OCI-LY3 (cell line): ENCODE measurements at regions not wholly inside any gene's neighbourhood (a gene's known extent, or its start where the extent isn't known, plus 50 kb on each side); places are given as distances from the start of the nearest gene placed in this dataset.

Experiments
- H2AFZ ChIP-seq: fragments of 200-600, 300-600 bp; shearing (Covaris generic); 2 replicates; pipeline ENCODE4 v1.6.0; 2014; ENCODE audit warnings: antibody characterized with exemption, low read depth, low read length
- H3K27ac ChIP-seq: fragments of 200-600, 300-600 bp; sonication (generic); 2 replicates; pipeline ENCODE4 v1.5.1; 2014; ENCODE audit warnings: mild to moderate bottlenecking, low read length, moderate library complexity, mixed read lengths
- H3K27me3 ChIP-seq: fragments of 200-600, 300-600 bp; sonication (generic); 2 replicates; pipeline ENCODE4 v1.6.1; 2014; ENCODE audit warnings: low read depth, low read length, mixed read lengths
- H3K36me3 ChIP-seq: fragments of 200-600, 300-600 bp; sonication (generic); replicated peaks from 2 replicates; pipeline ENCODE3; 2014; ENCODE audit warnings: low read depth, low read length, mixed read lengths
- H3K4me1 ChIP-seq: fragments of 300-600, 200-600 bp; sonication (generic); 2 replicates; pipeline ENCODE4 v1.6.1; 2014; ENCODE audit warnings: low read length, mixed read lengths
- H3K4me2 ChIP-seq: fragments of 200-600, 300-600 bp; sonication (generic); 2 replicates; pipeline ENCODE4 v1.6.1; 2014; ENCODE audit warnings: low read length, mixed read lengths
- H3K4me3 ChIP-seq: fragments of 300-600, 200-600 bp; sonication (generic); 2 replicates; pipeline ENCODE4 v1.5.1; 2014; ENCODE audit warnings: antibody characterized with exemption, mild to moderate bottlenecking, low read length, moderate library complexity
- H3K79me2 ChIP-seq: fragments of 300-600, 200-600 bp; shearing (Covaris generic); 2 replicates; pipeline ENCODE4 v1.6.1; 2014; ENCODE audit warnings: mild to moderate bottlenecking, low read length, mixed read lengths
- H3K9ac ChIP-seq: fragments of 300-600, 200-600 bp; shearing (Covaris generic); 2 replicates; pipeline ENCODE4 v1.6.0; 2014; ENCODE audit warnings: mild to moderate bottlenecking, low read length, moderate library complexity
- H3K9me3 ChIP-seq: fragments of 200-600, 300-600 bp; shearing (Covaris generic); 2 replicates; pipeline ENCODE4 v1.6.1; 2014; ENCODE audit warnings: low read length, mixed read lengths; ENCODE audit not compliant: insufficient read depth
- H4K20me1 ChIP-seq: fragments of 200-600, 300-600 bp; sonication (generic); 2 replicates; pipeline ENCODE4 v1.6.1; 2016; ENCODE audit warnings: low read length, mixed read lengths; ENCODE audit not compliant: insufficient read depth
- EZH2phosphoT487 ChIP-seq: fragments of 200-600 bp; shearing (Covaris generic); IDR thresholded peaks from 2 replicates; pipeline ENCODE4 v1.6.1; 2018; ENCODE audit warnings: antibody characterized with exemption, mixed run types, low read depth
- TF ChIP-seq, protein P1 (sequence below): fragments of 200-600, 300-600 bp; sonication (generic); IDR thresholded peaks from 2 replicates; pipeline ENCODE4 v1.5.1; 2014; ENCODE audit warnings: antibody characterized with exemption, low read length, low read depth

- no peaks in the 10 kb centered on the region for H4K20me1 ChIP-seq
- H3K27me3 ChIP-seq: no peaks in the 10 kb centered on the region
- TF ChIP-seq, protein P1, sequence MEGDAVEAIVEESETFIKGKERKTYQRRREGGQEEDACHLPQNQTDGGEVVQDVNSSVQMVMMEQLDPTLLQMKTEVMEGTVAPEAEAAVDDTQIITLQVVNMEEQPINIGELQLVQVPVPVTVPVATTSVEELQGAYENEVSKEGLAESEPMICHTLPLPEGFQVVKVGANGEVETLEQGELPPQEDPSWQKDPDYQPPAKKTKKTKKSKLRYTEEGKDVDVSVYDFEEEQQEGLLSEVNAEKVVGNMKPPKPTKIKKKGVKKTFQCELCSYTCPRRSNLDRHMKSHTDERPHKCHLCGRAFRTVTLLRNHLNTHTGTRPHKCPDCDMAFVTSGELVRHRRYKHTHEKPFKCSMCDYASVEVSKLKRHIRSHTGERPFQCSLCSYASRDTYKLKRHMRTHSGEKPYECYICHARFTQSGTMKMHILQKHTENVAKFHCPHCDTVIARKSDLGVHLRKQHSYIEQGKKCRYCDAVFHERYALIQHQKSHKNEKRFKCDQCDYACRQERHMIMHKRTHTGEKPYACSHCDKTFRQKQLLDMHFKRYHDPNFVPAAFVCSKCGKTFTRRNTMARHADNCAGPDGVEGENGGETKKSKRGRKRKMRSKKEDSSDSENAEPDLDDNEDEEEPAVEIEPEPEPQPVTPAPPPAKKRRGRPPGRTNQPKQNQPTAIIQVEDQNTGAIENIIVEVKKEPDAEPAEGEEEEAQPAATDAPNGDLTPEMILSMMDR: no peak
- no peak for TF ChIP-seq EZH2phosphoT487
- 0 out of 2 replicates have a peak overlapping the region, but pooled peaks have one; percentile 3 for H2AFZ ChIP-seq
- H3K4me3 ChIP-seq: no peak overlapping the region
- peak overlapping the region; percentile 32; the same call in 1 of the 2 replicates for H3K27ac ChIP-seq
- no peaks in the 10 kb centered on the region for H3K79me2 ChIP-seq
- peak overlapping the region; percentile 36 for H3K4me2 ChIP-seq
- H3K4me1 ChIP-seq: peaks cover 27% of the 10 kb centered on the region
- H3K9ac ChIP-seq: no peak overlapping the region
- H3K9me3 ChIP-seq: peaks cover 6% of the 10 kb centered on the region; the same call in 1 of the 2 replicates
- H3K36me3 ChIP-seq: peaks cover 8% of the 10 kb centered on the region
Measured at GRCh38 chr6:69489970-69490369, 306.8 kb downstream of the LMBRD1 start.

DNA sequence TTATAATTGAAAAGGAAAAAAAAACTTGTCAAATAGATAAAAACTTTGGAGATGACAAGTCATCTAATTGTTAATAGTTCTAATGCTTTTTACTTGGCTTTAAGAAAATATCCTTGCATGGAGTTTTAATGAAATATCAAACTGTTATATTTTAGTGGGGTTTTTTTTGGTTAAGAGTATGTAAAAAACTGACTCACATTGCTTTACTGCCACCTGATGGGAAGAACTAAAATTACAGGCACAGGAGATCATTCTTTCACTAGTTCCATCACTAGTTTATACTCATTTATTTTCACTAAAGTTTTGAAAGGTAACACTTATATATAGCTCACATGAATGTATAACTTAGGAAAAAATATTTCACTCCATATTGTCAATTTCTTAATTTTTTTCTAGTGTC lies 309.1 kb downstream of the LMBRD1 start:
- no peaks in the 10 kb centered on the region for H3K27me3 ChIP-seq
- TF ChIP-seq EZH2phosphoT487: no peak
- TF ChIP-seq, protein P1: peak; percentile 72
- no peaks in the 10 kb centered on the region for H3K9me3 ChIP-seq
- no peaks in the 10 kb centered on the region for H4K20me1 ChIP-seq
- no peak overlapping the region for H3K4me3 ChIP-seq
- H3K27ac ChIP-seq: no peak overlapping the region
- no peak overlapping the region for H3K4me2 ChIP-seq
- H3K9ac ChIP-seq: no peak overlapping the region
- H2AFZ ChIP-seq: no peak overlapping the region
- peaks cover 2% of the 10 kb centered on the region for H3K36me3 ChIP-seq
- H3K4me1 ChIP-seq: peaks cover 15% of the 10 kb centered on the region
- no peaks in the 10 kb centered on the region for H3K79me2 ChIP-seq

- Histone ChIP-seq H3K4me3 (no peak overlapping the region), H3K79me2 (no peaks in the 10 kb centered on the region), H3K4me1 (no peaks in the 10 kb centered on the region), H3K27ac (no peak overlapping the region), H3K27me3 (no peaks in the 10 kb centered on the region), H3K4me2 (no peak overlapping the region), H4K20me1 (no peaks in the 10 kb centered on the region), H3K9ac (no peak overlapping the region), H3K9me3 (no peaks in the 10 kb centered on the region), H2AFZ (no peak overlapping the region), H3K36me3 (no peaks in the 10 kb centered on the region)
- TF ChIP-seq, protein P1: no peak
- no peak for TF ChIP-seq EZH2phosphoT487
Measured at GRCh38 chr6:69466979-69467570, 329.7 kb downstream of the LMBRD1 start.

DNA sequence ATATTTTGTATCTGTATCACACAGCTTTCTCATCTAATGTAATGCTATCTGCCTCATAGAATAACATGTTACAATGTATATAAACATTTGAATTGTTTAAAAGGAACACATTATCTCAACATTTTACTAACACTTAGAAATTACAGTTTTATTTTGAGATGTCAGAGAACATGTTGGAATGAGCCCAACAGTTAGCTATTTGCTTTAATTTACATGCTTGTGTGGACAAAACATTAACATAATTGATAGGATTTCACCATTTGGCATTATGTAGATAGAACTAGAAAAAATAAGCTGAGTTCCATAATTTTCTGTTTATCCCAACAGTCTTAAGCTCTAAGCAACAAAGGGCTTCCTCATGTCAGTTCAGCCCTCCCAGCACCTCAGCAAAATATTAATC lies 330.9 kb downstream of the LMBRD1 start:
- Histone ChIP-seq H3K27ac (no peak overlapping the region), H3K4me3 (no peak overlapping the region), H3K9ac (no peak overlapping the region), H3K27me3 (no peaks in the 10 kb centered on the region), H3K36me3 (no peaks in the 10 kb centered on the region), H3K9me3 (no peaks in the 10 kb centered on the region), H3K4me2 (no peak overlapping the region), H4K20me1 (no peaks in the 10 kb centered on the region), H3K79me2 (no peaks in the 10 kb centered on the region), H2AFZ (no peak overlapping the region), H3K4me1 (no peaks in the 10 kb centered on the region)
- TF ChIP-seq, protein P1: no peak
- no peak for TF ChIP-seq EZH2phosphoT487
